ENCODE measurements at regions not wholly inside any gene's neighbourhood (a gene's known extent, or its start where the extent isn't known, plus 50 kb on each side); places are given as distances from the start of the nearest gene placed in this dataset.

GRCh38 chr2:217713395-217714286 is 289.2 kb downstream of the TNS1 start (continued):
- TF ChIP-seq RFX1 (IDR thresholded peaks at IDR 0.05) (no peak), RBM39 (IDR thresholded peaks at IDR 0.05; ENCODE audit: low read depth, low read length, poor library complexity, severe bottlenecking) (no peak), ZNF274 (CRISPR knock-in tag; IDR thresholded peaks at IDR 0.05) (no peak), BORCS8-MEF2B (CRISPR knock-in tag; IDR thresholded peaks at IDR 0.05) (0 out of 2 replicates have a peak, but pooled peaks have one; percentile 25), MLX (CRISPR knock-in tag; IDR thresholded peaks at IDR 0.05) (no peak), RBM22 (optimal IDR thresholded peaks at IDR 0.05; ENCODE audit: low read length) (no peak), MYC (CRISPR knock-in tag; IDR thresholded peaks at IDR 0.05; ENCODE audit: borderline replicate concordance) (no peak), ELF3 (CRISPR knock-in tag; IDR thresholded peaks at IDR 0.05) (peak; percentile 38; the same call in 1 of the 2 replicates), ZNF121 (CRISPR knock-in tag; IDR thresholded peaks at IDR 0.05) (no peak), TOE1 (CRISPR knock-in tag; IDR thresholded peaks at IDR 0.05) (no peak), GLI4 (CRISPR knock-in tag; IDR thresholded peaks at IDR 0.05; ENCODE audit: borderline replicate concordance) (no peak), ZNF674 (CRISPR knock-in tag; IDR thresholded peaks at IDR 0.05; ENCODE audit: low read depth) (no peak), ZNF34 (CRISPR knock-in tag; IDR thresholded peaks at IDR 0.05; ENCODE audit: borderline replicate concordance) (no peak), HINFP (CRISPR knock-in tag; IDR thresholded peaks at IDR 0.05; ENCODE audit: low read depth) (no peak), SKI (IDR thresholded peaks at IDR 0.05; ENCODE audit: partially characterized antibody) (no peak), AKNA (CRISPR knock-in tag; IDR thresholded peaks at IDR 0.05; ENCODE audit: borderline replicate concordance) (no peak; the same call in 1 of the 2 replicates)
- TF ChIP-seq, protein P1, sequence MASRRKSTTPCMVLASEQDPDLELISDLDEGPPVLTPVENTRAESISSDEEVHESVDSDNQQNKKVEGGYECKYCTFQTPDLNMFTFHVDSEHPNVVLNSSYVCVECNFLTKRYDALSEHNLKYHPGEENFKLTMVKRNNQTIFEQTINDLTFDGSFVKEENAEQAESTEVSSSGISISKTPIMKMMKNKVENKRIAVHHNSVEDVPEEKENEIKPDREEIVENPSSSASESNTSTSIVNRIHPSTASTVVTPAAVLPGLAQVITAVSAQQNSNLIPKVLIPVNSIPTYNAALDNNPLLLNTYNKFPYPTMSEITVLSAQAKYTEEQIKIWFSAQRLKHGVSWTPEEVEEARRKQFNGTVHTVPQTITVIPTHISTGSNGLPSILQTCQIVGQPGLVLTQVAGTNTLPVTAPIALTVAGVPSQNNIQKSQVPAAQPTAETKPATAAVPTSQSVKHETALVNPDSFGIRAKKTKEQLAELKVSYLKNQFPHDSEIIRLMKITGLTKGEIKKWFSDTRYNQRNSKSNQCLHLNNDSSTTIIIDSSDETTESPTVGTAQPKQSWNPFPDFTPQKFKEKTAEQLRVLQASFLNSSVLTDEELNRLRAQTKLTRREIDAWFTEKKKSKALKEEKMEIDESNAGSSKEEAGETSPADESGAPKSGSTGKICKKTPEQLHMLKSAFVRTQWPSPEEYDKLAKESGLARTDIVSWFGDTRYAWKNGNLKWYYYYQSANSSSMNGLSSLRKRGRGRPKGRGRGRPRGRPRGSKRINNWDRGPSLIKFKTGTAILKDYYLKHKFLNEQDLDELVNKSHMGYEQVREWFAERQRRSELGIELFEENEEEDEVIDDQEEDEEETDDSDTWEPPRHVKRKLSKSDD (CRISPR knock-in tag; IDR thresholded peaks at IDR 0.05; ENCODE audit: low read depth), result no peak
- TF ChIP-seq, protein P2, sequence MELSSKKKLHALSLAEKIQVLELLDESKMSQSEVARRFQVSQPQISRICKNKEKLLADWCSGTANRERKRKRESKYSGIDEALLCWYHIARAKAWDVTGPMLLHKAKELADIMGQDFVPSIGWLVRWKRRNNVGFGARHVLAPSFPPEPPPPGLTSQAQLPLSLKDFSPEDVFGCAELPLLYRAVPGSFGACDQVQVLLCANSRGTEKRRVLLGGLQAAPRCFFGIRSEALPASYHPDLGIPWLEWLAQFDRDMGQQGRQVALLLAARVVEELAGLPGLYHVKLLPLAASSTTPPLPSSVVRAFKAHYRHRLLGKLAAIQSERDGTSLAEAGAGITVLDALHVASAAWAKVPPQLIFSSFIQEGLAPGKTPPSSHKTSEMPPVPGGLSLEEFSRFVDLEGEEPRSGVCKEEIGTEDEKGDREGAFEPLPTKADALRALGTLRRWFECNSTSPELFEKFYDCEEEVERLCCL (CRISPR knock-in tag; IDR thresholded peaks at IDR 0.05; ENCODE audit: borderline replicate concordance), result no peak
